ENCODE measurements at regions not wholly inside any gene's neighbourhood (a gene's known extent, or its start where the extent isn't known, plus 50 kb on each side); places are given as distances from the start of the nearest gene placed in this dataset.
"Not testable (repeated sequence)": the region's sequence is repeated elsewhere in the genome, so short reads cannot be mapped to it uniquely, and the experiment has no call there.

DNA sequence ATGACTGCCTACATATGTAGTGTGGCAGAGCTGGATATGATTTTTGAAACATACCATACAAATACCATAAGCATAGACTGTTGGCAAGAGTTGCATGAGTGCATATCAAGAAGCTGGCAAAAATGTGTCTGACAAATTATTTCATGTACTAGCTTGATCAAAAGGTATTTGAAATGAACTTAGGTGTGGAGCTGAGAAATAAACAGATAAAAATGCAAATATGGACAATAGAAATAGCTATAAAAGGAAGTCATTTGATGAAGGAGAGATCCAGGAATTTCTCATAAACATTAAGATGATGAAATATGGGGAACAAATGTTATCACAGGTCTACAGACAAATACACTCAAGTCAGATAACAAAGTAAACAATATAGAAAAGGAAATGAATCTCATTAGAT lies 609.1 kb downstream of the PTPRC start:
- intact Hi-C loops (cut with micrococcal nuclease): no loop called here

- intact Hi-C loops (cut with micrococcal nuclease): not testable (repeated sequence)
These were observed 615.2 kb downstream of the PTPRC start for GRCh38 chr1:199254040-199254439.

- intact Hi-C loops (cut with micrococcal nuclease): loop anchor here (5.0 kb wide), 1 partner anchor 1519 kb away; no protein-coding TSS in a partner anchor
These were observed 622.5 kb downstream of the PTPRC start for GRCh38 chr1:199261328-199261727.

DNA sequence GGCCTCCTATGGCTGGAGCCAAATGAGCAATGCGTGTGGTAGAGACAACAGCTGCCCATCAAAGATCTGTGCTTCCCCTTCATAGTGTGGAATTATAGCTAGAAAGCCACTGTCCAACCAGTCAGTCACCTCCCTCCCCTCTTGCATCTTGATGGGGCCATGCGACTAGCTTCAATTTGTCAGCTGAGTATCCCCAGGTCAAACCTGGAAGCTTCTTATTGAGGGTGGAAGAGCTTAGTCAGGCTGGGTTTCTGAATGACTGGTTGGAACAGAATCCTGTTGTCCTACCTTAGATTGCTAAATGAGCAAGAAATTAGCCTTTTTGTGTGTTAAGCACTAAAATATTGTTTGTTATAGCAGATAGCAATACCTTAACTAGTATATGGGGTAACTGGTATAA lies 625.4 kb downstream of the PTPRC start:
- intact Hi-C loops (cut with micrococcal nuclease): loop anchor here (5.0 kb wide), 1 partner anchor 1522 kb away; no protein-coding TSS in a partner anchor

DNA sequence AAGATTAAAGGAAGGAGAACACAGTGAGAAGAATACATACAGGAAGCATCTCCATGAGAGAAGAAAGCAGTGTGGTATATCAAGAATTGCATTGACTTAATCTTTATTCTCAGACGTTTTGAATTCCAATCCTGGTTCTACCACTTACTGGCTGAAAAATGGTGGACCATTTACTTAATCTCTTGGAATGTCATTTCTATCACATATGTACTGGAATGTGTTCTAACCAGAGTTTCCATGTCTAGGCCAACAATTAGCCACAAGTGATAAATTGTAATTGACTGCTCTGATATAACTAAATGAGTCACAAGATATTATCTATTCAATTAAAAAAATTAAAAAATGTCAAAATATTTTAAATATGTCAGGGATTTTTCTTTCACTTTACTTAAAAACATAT lies 626.1 kb downstream of the PTPRC start:
- intact Hi-C loops (cut with micrococcal nuclease): loop anchor here (5.0 kb wide), 1 partner anchor 1523 kb away; no protein-coding TSS in a partner anchor

DNA sequence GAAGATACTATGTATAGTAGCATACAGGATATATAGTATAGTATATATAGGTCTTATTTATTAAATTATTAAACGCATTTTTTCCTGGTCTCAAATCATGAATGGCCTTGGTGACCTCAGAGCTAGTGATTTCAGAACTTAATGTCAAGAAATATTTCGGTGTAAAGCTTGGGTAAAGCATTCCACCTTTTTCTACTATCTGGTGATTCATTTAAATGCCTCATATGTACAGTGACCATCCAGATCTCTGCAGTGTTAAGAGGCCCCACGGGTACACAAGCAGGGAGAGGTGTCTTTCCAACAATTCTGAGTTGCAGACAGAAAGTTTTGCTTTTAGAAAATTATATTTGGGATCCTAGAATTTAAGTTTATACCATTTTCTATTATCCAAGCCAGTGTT lies 626.5 kb downstream of the PTPRC start:
- intact Hi-C loops (cut with micrococcal nuclease): no loop called here

- intact Hi-C loops (cut with micrococcal nuclease): no loop called here
These were observed 630.4 kb downstream of the PTPRC start for GRCh38 chr1:199269241-199269640.

- intact Hi-C loops (cut with micrococcal nuclease): no loop called here
These were observed 633.3 kb downstream of the PTPRC start for GRCh38 chr1:199272139-199272544.

DNA sequence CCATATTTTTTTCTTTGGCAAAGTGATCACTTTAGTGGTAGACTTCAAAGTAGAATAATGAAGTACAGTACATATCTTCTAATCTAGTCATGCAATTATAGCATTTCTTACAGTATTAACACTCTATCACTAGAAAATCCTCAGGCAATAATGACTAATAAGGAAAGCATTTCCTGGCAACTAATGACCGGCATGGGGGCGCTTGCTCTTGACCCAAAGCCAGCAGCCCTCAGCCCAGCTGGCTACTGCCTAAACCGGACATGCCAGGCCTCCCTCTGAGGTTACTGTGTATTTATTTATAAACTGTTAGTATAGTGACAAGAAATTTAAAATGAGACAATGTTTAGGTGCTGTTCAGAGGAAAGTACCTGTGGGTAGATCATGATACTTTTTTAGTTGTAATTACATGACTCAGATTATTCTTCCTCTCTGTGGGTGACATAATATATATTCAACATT lies 633.8 kb downstream of the PTPRC start:
- intact Hi-C loops (cut with micrococcal nuclease): no loop called here

GRCh38 chr1:199273837-199274379 lies 635.1 kb downstream of the PTPRC start:
- intact Hi-C loops (cut with micrococcal nuclease): no loop called here

GRCh38 chr1:199279067-199279466 lies 640.2 kb downstream of the PTPRC start:
- intact Hi-C loops (cut with micrococcal nuclease): no loop called here

DNA sequence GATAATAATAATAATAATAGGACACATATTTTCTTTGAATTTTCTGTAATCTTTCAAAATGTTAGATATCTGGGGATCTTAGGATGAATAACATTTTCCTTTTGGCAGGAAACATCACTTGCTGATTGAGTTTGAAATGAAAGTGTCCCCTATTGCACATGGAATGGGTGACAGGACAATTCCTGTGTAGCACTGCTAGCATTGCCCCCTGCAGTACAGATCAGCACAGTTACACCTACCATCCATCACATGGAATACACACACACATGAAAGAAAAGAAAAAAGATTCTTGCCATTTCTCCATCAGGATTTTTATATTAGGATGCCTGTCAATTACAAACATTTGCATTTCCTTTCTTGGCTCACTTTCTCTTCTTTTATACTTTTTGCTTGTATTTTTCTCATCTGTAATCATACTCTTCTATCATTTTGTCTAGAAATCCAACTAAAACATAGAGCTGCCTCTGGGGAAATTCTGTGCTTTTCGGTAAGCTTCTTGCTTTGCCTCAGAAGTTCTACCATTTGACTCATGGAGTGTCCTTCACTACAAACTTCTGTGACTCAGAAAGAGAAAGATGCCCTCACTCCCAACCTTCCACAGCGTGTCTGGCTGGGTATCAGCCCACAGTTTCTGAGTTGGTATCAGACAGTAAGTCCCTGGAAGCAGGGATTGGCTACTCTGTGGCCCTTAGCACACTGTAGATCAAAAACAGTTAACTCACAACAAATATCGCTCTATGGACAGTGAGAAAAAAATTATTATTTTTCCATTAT lies 641.2 kb downstream of the PTPRC start:
- intact Hi-C loops (cut with micrococcal nuclease): no loop called here

- intact Hi-C loops (cut with micrococcal nuclease): no loop called here
These were observed 644.0 kb downstream of the PTPRC start for GRCh38 chr1:199282751-199283305.

DNA sequence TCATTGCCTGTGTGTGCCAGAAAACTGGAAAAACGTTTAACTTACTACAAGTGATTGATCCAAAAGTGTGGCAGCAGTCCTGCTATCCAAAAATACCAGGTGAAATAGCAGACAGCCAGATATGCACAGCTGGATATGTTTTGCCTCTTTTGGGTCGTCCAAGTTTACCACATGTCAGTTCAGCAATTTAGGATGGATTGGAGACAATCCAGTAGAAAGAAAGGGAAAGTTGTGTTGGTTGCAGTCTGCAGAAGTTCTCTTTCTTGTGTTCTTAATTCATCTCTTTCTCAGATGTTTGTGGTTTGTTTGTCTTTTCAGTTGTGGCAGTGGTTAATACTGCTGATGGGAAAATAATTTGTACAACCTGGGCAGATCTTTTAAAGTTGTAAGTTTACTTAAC lies 645.0 kb downstream of the PTPRC start:
- intact Hi-C loops (cut with micrococcal nuclease): no loop called here

- intact Hi-C loops (cut with micrococcal nuclease): no loop called here
These were observed 648.4 kb downstream of the PTPRC start for GRCh38 chr1:199287206-199287605.

GRCh38 chr1:199287647-199288046 lies 648.8 kb downstream of the PTPRC start:
- intact Hi-C loops (cut with micrococcal nuclease): no loop called here

DNA sequence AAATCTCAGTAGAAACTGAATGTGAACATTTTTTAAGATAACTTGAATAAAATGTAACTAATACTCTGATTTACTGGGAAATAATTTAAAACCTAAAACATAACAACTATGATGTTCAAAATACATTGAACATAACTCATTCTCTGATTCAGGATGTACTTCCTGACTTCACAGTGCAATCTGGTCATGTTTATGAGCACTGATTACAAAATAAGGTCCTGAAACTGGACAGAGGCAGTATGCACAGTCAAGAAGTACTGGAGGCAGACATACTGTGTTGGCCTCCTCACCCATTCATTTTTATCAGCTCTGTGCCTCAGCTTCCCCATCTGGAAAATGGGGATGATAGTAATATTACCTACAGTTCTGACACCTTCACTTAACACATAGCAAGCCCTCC lies 651.3 kb downstream of the PTPRC start:
- intact Hi-C loops (cut with micrococcal nuclease): no loop called here

DNA sequence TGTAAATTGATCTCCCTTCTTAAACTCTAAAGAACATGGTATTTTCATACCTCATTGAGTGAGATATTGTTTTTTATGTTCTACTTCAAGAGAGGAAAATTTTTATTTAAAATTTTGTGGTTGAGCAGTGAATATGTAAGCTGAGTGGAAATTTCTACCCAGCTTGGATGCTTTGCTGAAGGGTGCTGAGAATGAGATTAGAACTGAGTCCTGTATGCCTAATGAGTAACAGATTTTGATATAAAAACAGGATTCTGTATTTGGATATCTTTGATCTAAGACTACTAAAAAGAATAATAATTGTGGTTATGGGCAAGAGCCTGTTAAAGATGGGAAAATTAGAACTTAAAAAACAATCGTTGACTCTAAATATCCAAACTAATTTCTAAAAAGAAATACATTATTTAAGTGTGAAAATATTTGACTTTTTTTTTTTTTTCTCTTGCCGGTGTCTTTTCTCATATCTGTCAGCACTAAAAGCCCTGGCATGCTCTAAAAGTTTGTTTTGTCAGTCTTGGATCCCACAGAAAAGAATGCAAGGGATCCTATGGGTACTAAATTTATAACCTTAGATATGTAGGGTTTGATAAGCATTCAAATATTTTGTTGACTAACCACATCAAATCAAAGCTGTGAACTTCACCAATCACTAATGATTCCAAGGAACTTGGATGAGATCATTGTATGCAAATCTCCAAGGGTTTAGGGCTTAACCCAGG lies 652.3 kb downstream of the PTPRC start:
- intact Hi-C loops (cut with micrococcal nuclease): no loop called here

DNA sequence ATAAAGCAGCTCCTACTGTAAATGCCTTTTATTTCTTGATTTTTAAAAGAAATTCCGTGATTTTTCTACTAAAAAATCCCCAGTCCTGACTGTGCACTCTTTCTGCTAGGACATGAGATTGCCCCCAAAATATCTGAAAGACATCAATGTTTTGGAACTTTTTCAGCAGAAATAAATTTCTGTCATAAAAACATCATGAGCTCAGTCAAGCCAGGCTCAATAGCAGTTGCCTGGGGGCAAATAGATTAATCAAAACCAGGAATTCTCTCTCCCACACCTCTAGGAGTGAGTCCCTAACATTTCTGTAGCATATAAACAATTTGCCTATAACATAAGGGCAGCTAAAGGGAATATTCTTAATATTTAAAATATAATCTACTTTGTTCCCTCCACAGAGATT lies 654.1 kb downstream of the PTPRC start:
- intact Hi-C loops (cut with micrococcal nuclease): no loop called here

DNA sequence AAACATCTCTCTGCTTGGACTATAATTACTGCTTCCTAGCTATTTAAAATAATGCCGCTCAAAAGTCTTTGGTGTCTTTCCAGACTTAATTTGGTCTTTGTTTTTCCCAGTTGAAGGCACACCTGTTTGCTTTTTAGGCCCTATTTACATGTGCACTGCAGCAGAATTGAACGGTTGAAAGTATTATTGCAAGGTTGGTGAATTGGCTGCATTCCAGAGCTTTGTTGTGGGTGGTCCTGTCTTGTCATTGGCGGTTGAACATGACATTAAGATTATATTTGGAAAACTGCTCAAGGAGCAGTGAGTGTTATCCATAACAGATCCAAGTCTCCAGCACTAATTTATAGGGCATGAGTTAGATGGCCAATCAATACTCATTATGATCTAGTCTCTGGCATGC lies 656.3 kb downstream of the PTPRC start:
- intact Hi-C loops (cut with micrococcal nuclease): no loop called here

DNA sequence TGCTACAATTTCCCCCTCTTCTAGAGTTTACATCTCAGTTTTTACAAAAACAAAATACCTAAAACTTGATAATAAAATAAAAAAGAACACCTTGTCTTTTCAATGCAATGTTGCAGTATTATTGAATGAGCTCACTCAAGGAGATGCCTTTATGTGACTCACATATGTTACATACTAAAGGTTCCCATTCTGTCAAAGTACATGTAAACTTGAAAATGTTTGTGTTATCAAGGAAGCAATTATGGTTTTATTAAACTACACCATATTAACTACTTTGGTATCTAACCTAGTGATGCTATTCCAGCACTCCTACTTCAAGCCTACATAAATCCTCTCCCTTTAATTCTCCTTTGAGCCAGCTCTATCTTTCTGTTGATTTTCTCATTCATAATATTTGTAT lies 658.3 kb downstream of the PTPRC start:
- intact Hi-C loops (cut with micrococcal nuclease): no loop called here

DNA sequence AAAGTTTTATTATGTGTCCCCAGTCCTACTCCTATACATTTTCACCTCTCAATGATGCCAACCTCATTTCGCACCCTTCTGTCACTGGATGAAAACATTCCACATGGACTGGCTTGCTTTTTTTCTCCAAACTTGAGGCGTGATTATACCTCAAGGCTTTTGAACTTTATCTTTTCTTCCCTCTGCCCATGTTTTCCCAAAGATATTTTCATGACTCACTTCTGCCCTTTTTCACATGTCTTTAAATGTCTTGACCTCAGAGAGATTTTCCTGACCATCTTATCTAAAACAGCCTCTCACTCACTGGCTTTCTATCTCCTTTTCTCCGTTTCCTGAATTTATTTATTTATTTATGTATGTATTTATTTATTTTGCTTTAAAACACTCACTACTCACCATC lies 659.0 kb downstream of the PTPRC start:
- intact Hi-C loops (cut with micrococcal nuclease): no loop called here

All from T-helper 1 cell treated with Interleukin-12 subunit alpha and Interleukin-12 subunit beta and Interleukin-4 antibody, amounts not matched to agents 30 ng/mL and 1 ng/mL, for 36 hours (primary cell).